Spleen (tissue), 11 donors: ENCODE measurements at regions not wholly inside any gene's neighbourhood (a gene's known extent, or its start where the extent isn't known, plus 50 kb on each side); places are given as distances from the start of the nearest gene placed in this dataset.

Experiments used
- DNase-seq: peaks from one replicate; pipeline ENCODE4 v3.0.0-alpha.2; 2020
- H3K27ac ChIP-seq, 8 donors: fragments of 200-600 bp; sonication (generic) in 7 of 8; 1 replicate in 4 of 8; 2 replicates in 4 of 8; pipeline versions ENCODE4 v1.5.0 to v1.8.0; 2016 to 2021; ENCODE audit warnings: inconsistent platforms in 4 of 8, mild to moderate bottlenecking in 4 of 8, moderate library complexity in 1 of 8
- H3K27me3 ChIP-seq, 7 donors: fragments of 200-600 bp; sonication (generic) in 6 of 7; replicated peaks in 1 of 7; 1 replicate in 4 of 7; 2 replicates in 3 of 7; pipeline versions ENCODE4 v1.5.0 to v1.8.0; 2016 to 2021; ENCODE audit warnings: inconsistent platforms in 3 of 7, mild to moderate bottlenecking in 1 of 7
- H3K36me3 ChIP-seq, 6 donors: fragments of 200-600 bp; sonication (generic) in 5 of 6; 1 replicate in 4 of 6; 2 replicates in 2 of 6; pipeline versions ENCODE4 v1.5.0 to v1.8.0; 2016 to 2021; ENCODE audit warnings: inconsistent platforms in 2 of 6
- H3K4me1 ChIP-seq, 6 donors: fragments of 200-600 bp; sonication (generic) in 5 of 6; 1 replicate in 3 of 6; 2 replicates in 3 of 6; pipeline versions ENCODE4 v1.5.0 to v1.8.0; 2016 to 2021; ENCODE audit warnings: inconsistent platforms in 3 of 6
- H3K4me3 ChIP-seq, 8 donors: fragments of 200-600 bp; sonication (generic) in 7 of 8; 1 replicate in 4 of 8; 2 replicates in 4 of 8; pipeline versions ENCODE4 v1.5.0 to v1.8.0; 2016 to 2021; ENCODE audit warnings: inconsistent platforms in 4 of 8, mild to moderate bottlenecking in 4 of 8, moderate library complexity in 2 of 8
- H3K9me3 ChIP-seq, 8 donors: fragments of 200-600 bp; sonication (generic) in 7 of 8; 1 replicate in 4 of 8; 2 replicates in 4 of 8; pipeline versions ENCODE4 v1.5.0 to v1.8.0; 2016 to 2021; ENCODE audit warnings: inconsistent platforms in 4 of 8
- POLR2A ChIP-seq, 3 donors: fragments of 450-650 bp; IDR thresholded peaks; one replicate each; pipeline ENCODE4 v1.5.1; 2017; ENCODE audit warnings: antibody characterized with exemption in 3 of 3, mild to moderate bottlenecking in 1 of 3
- POLR2AphosphoS5 ChIP-seq, 3 donors: sonication (generic); formaldehyde crosslinking; IDR thresholded peaks; one replicate each; pipeline ENCODE4 v1.5.1; 2017; ENCODE audit warnings: antibody characterized with exemption in 3 of 3
- WGBS, 5 donors: extraction: QIAGEN DNeasy Blood & Tissue Kit in 3 of 5; methylation state at CpG; one replicate each; pipeline versions ENCODE4 v1.1.5 to v1.1.7; 2013 to 2018; 5-methylcytosine and 5-hydroxymethylcytosine counted together
- intact Hi-C: fragments of 100-400 bp; cut with DNase I; formaldehyde crosslinking; loops from one replicate; pipeline ENCODE4 v1.15.0; 2023; ENCODE audit warnings: low total_unique reads
- TF ChIP-seq, protein P1 (sequence below), 11 experiments: fragments of 200-600 bp in 7 of 11; fragments of 450-650 bp in 4 of 11; sonication (generic) in 4 of 11; IDR thresholded peaks in 8 of 11; conservative IDR thresholded peaks in 3 of 11; 1 replicate in 7 of 11; 2 replicates in 4 of 11; pipeline versions ENCODE4 v1.4.0 to v1.8.0; 2016 to 2021; ENCODE audit warnings: antibody characterized with exemption in 11 of 11, inconsistent platforms in 4 of 11, mild to moderate bottlenecking in 1 of 11
- donor health status: healthy with polysubstance abuse.
- donor health status: DM: no; HTN: no; CAD: no; lungs with moderate emphysema.
- donor health status: DM: no; HTN: no; CAD: no.
- donor health status: Bipolar disorder and iron deficiency.
- donor health status: healthy.
- donor health status: DM: no; HTN: no; CAD: no.
- donor health status: DM: yes; HTN: yes; CAD: no.

DNA sequence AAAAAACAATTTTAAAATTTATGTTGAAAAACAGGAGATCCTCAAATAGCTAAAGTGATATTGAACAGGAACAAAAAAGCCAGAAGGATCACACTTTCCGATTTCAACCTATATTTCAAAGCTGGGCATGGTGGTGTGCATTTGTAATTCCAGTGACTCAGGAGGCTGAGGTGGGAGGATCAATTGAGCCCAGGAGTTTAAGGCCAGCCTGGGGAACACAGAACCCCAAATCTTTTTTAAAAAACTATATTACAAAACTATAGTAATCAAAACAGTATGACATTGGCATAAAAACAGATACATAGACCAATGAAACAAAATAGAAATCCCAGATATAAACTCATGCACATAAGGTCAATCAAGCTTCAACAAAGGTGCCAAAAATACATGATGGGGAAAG is 68.4 kb downstream of the MEX3B start:
- Histone ChIP-seq H3K4me3 (no peak overlapping the region), H3K9me3 (peaks cover 0 to 36% (median 29%) of the 10 kb centered on the region in 8 donors)
- 95 to 100% (median 98%) methylated on average over 1 of the region's 1 CpG for WGBS, 5 donors

GRCh38 chr15:81968691-81969090 is 77.1 kb downstream of the MEX3B start:
- H3K4me1 ChIP-seq, result no peaks in the 10 kb centered on the region
- no peak for DNase-seq
- peaks cover 0 to 6% (median 0%) of the 10 kb centered on the region in 7 donors for H3K27me3 ChIP-seq
- H3K9me3 ChIP-seq, result peaks cover 0 to 13% (median under 1%) of the 10 kb centered on the region in 8 donors
- 85 to 93% (median 86%) methylated on average over 2 of the region's 2 CpGs for WGBS, 5 donors
- intact Hi-C loops, result no loop called here
- TF ChIP-seq POLR2A (IDR thresholded peaks at IDR 0.05), result no peak
- TF ChIP-seq POLR2AphosphoS5 (IDR thresholded peaks at IDR 0.05), result no peak
- TF ChIP-seq, protein P1, sequence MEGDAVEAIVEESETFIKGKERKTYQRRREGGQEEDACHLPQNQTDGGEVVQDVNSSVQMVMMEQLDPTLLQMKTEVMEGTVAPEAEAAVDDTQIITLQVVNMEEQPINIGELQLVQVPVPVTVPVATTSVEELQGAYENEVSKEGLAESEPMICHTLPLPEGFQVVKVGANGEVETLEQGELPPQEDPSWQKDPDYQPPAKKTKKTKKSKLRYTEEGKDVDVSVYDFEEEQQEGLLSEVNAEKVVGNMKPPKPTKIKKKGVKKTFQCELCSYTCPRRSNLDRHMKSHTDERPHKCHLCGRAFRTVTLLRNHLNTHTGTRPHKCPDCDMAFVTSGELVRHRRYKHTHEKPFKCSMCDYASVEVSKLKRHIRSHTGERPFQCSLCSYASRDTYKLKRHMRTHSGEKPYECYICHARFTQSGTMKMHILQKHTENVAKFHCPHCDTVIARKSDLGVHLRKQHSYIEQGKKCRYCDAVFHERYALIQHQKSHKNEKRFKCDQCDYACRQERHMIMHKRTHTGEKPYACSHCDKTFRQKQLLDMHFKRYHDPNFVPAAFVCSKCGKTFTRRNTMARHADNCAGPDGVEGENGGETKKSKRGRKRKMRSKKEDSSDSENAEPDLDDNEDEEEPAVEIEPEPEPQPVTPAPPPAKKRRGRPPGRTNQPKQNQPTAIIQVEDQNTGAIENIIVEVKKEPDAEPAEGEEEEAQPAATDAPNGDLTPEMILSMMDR (IDR thresholded peaks at IDR 0.05 in 8 of 11, conservative IDR thresholded peaks at IDR 0.05 in 3 of 11), result no peak
- no peak overlapping the region for H3K4me3 ChIP-seq
- H3K27ac ChIP-seq, result no peak overlapping the region
- H3K36me3 ChIP-seq, result no peaks in the 10 kb centered on the region

More for the DNA sequence above, 68.4 kb downstream of the MEX3B start:
- TF ChIP-seq POLR2A (IDR thresholded peaks at IDR 0.05) (no peak), POLR2AphosphoS5 (IDR thresholded peaks at IDR 0.05) (no peak)
- TF ChIP-seq, protein P1 (IDR thresholded peaks at IDR 0.05 in 8 of 11, conservative IDR thresholded peaks at IDR 0.05 in 3 of 11), result no peak
- intact Hi-C loops, result no loop called here
- no peak for DNase-seq
- Histone ChIP-seq H3K36me3 (no peaks in the 10 kb centered on the region), H3K4me1 (no peaks in the 10 kb centered on the region), H3K27ac (no peak overlapping the region), H3K27me3 (no peaks in the 10 kb centered on the region)

DNA sequence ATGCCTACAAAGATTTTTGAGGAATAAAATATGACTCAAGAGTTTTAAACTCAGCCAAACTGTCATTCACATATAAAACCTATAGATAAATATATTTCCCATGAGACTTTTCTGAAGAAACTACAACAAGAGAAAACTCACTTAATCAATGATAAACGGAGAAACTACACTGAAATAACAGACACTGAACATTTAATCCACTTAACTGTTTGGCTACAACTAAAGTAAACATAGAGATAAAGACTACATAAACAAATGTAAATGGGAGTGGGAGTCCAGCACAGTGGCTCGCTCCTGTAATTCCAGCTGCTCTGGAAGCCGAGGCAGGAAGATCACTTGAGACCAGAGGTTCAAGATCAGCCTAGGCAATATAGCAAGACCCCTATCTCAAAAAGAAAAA is 79.2 kb downstream of the MEX3B start:
- H3K4me1 ChIP-seq, result no peaks in the 10 kb centered on the region
- intact Hi-C loops, result no loop called here
- TF ChIP-seq, protein P1 (IDR thresholded peaks at IDR 0.05 in 8 of 11, conservative IDR thresholded peaks at IDR 0.05 in 3 of 11), result no peak
- TF ChIP-seq POLR2A (IDR thresholded peaks at IDR 0.05), result no peak
- no peak for TF ChIP-seq POLR2AphosphoS5 (IDR thresholded peaks at IDR 0.05)

DNA sequence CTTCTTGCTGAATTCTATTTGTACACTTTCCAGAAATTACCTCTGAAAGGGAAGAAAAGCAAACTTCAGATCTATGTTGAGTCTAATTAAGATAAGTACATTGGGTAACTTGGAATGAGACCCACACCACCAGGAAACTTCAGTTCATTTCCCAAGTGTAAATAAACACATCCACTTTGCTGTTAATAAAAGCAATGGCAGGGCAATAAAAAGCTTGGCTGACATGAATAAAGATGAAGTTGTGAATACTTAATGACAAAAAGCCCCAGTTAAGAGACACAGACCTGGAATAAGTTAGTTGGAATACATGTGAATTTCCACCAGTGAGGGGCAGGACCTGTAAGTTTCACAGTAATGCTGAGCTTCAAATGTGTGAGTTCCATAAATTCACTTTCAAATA is 83.3 kb downstream of the MEX3B start:
- DNase-seq, result no peak
- Histone ChIP-seq H3K4me1 (no peaks in the 10 kb centered on the region), H3K27ac (no peak overlapping the region), H3K36me3 (no peaks in the 10 kb centered on the region), H3K9me3 (peaks cover 0 to 11% (median 0%) of the 10 kb centered on the region in 8 donors), H3K27me3 (peaks cover 0 to 8% (median 0%) of the 10 kb centered on the region in 7 donors), H3K4me3 (no peak overlapping the region)
- TF ChIP-seq, protein P1 (IDR thresholded peaks at IDR 0.05 in 8 of 11, conservative IDR thresholded peaks at IDR 0.05 in 3 of 11), result no peak
- TF ChIP-seq POLR2A (IDR thresholded peaks at IDR 0.05), result no peak
- intact Hi-C loops, result no loop called here

More for the DNA sequence above, 79.2 kb downstream of the MEX3B start:
- Histone ChIP-seq H3K27me3 (peaks cover 0 to 8% (median 0%) of the 10 kb centered on the region in 7 donors), H3K36me3 (no peaks in the 10 kb centered on the region), H3K27ac (no peak overlapping the region), H3K9me3 (peaks cover 0 to 11% (median 0%) of the 10 kb centered on the region in 8 donors), H3K4me3 (no peak overlapping the region)
- no peak for DNase-seq
- WGBS, 5 donors, result 80 to 88% (median 84%) methylated on average over 3 of the region's 3 CpGs
